ENCODE measurements at regions not wholly inside any gene's neighbourhood (a gene's known extent, or its start where the extent isn't known, plus 50 kb on each side); places are given as distances from the start of the nearest gene placed in this dataset.

GRCh38 chr10:129396021-129396722 lies 70.9 kb upstream of the MGMT start:
- H3K4me3 ChIP-seq (ENCODE audit: low read length): no peak overlapping the region
- DNase-seq (ENCODE audit: low read depth): no peak
- no peak for TF ChIP-seq CTCF (conservative IDR thresholded peaks at IDR 0.05; ENCODE audit: low read depth, low read length)

GRCh38 chr10:129397198-129397974 lies 69.7 kb upstream of the MGMT start:
- H3K4me3 ChIP-seq (ENCODE audit: low read length): no peak overlapping the region
- TF ChIP-seq CTCF (conservative IDR thresholded peaks at IDR 0.05; ENCODE audit: low read depth, low read length): no peak
- DNase-seq (ENCODE audit: low read depth): no peak

GRCh38 chr10:129398711-129399141 lies 68.3 kb upstream of the MGMT start:
- no peak overlapping the region for H3K4me3 ChIP-seq (ENCODE audit: low read length)
- no peak for TF ChIP-seq CTCF (conservative IDR thresholded peaks at IDR 0.05; ENCODE audit: low read depth, low read length)
- no peak for DNase-seq (ENCODE audit: low read depth)

- no peak for DNase-seq (ENCODE audit: low read depth)
- no peak for TF ChIP-seq CTCF (conservative IDR thresholded peaks at IDR 0.05; ENCODE audit: low read depth, low read length)
- H3K4me3 ChIP-seq (ENCODE audit: low read length): no peak overlapping the region
Observed at GRCh38 chr10:129400426-129400825, 66.6 kb upstream of the MGMT start.

GRCh38 chr10:129402459-129402858 lies 64.6 kb upstream of the MGMT start:
- no peak for DNase-seq (ENCODE audit: low read depth)
- H3K4me3 ChIP-seq (ENCODE audit: low read length): no peak overlapping the region
- no peak for TF ChIP-seq CTCF (conservative IDR thresholded peaks at IDR 0.05; ENCODE audit: low read depth, low read length)

- DNase-seq (ENCODE audit: low read depth): no peak
- TF ChIP-seq CTCF (conservative IDR thresholded peaks at IDR 0.05; ENCODE audit: low read depth, low read length): no peak
Observed at GRCh38 chr10:129404091-129404490, 63.0 kb upstream of the MGMT start.

GRCh38 chr10:129405389-129405788 lies 61.7 kb upstream of the MGMT start:
- TF ChIP-seq CTCF (conservative IDR thresholded peaks at IDR 0.05; ENCODE audit: low read depth, low read length): no peak
- no peak overlapping the region for H3K4me3 ChIP-seq (ENCODE audit: low read length)
- DNase-seq (ENCODE audit: low read depth): no peak

More at GRCh38 chr10:129404091-129404490, 63.0 kb upstream of the MGMT start:
- no peak overlapping the region for H3K4me3 ChIP-seq (ENCODE audit: low read length)
